OCI-LY7 (cell line): ENCODE measurements at regions not wholly inside any gene's neighbourhood (a gene's known extent, or its start where the extent isn't known, plus 50 kb on each side); places are given as distances from the start of the nearest gene placed in this dataset.

ENCODE experiments used
- BruUV-seq: library from RNA; stranded (reverse); fragments of 400-500 nt; replicated peaks from 2 replicates; lab custom pipeline; 2021; lab: Mats Ljungman, UMichigan
- CTCF ChIA-PET: fragments of 300-600 bp; sonication (Branson Sonifier 250); formaldehyde crosslinking; loops from one replicate; lab custom pipeline; 2022; ENCODE audit warnings: antibody characterized with exemption; ENCODE audit not compliant: unreplicated experiment; lab: Charles Lee
- POLR2A ChIA-PET: fragments of 300-600 bp; sonication (Branson Sonifier 250); formaldehyde crosslinking; loops from one replicate; lab custom pipeline; 2022; ENCODE audit warnings: antibody characterized with exemption; lab: Charles Lee
- DNase-seq: peaks from one replicate; pipeline ENCODE4 v3.0.0-alpha.2; 2015; ENCODE audit warnings: low spot score
- H2AFZ ChIP-seq: fragments of 200-600 bp; sonication (generic), shearing (Covaris generic); 2 replicates; pipeline ENCODE4 v1.6.1; 2014; ENCODE audit warnings: mild to moderate bottlenecking, antibody characterized with exemption, low read length, moderate library complexity
- H3K27ac ChIP-seq: fragments of 200-600 bp; sonication (generic); 2 replicates; pipeline ENCODE4 v1.5.1; 2014; ENCODE audit warnings: mixed run types, low read depth, mild to moderate bottlenecking, moderate library complexity, low read length, inconsistent platforms; ENCODE audit not compliant: poor library complexity, severe bottlenecking
- H3K36me3 ChIP-seq: fragments of 200-600 bp; sonication (generic); 2 replicates; pipeline ENCODE4 v1.6.1; 2014; ENCODE audit warnings: mild to moderate bottlenecking, antibody characterized with exemption, low read length, moderate library complexity, mixed read lengths; ENCODE audit not compliant: insufficient read depth
- H3K4me1 ChIP-seq: fragments of 200-600 bp; sonication (generic); 2 replicates; pipeline ENCODE4 v1.5.1; 2014; ENCODE audit warnings: mild to moderate bottlenecking, low read length; ENCODE audit not compliant: insufficient read depth, poor library complexity, severe bottlenecking
- H3K4me2 ChIP-seq: fragments of 200-600 bp; sonication (generic); 2 replicates; pipeline ENCODE4 v1.6.1; 2014; ENCODE audit warnings: mild to moderate bottlenecking, low read length
- H3K4me3 ChIP-seq: fragments of 200-600 bp; sonication (generic); 2 replicates; pipeline ENCODE4 v1.5.1; 2014; ENCODE audit warnings: mild to moderate bottlenecking, low read depth, low read length; ENCODE audit not compliant: poor library complexity, severe bottlenecking
- H3K79me2 ChIP-seq: fragments of 200-600 bp; sonication (generic); 2 replicates; pipeline ENCODE4 v1.6.1; 2016; ENCODE audit warnings: low read depth, mild to moderate bottlenecking, low read length, moderate library complexity, mixed read lengths; ENCODE audit not compliant: insufficient read depth
- H3K9me2 ChIP-seq: fragments of 200-600 bp; sonication (generic); 2 replicates; pipeline ENCODE4 v1.6.1; 2016; ENCODE audit warnings: mild to moderate bottlenecking, low read length, mixed read lengths; ENCODE audit not compliant: insufficient read depth
- H3K9me3 ChIP-seq: fragments of 200-600 bp; sonication (generic); 2 replicates; pipeline ENCODE4 v1.6.1; 2014; ENCODE audit warnings: mild to moderate bottlenecking, mixed run types, low read length, mixed read lengths
- H4K20me1 ChIP-seq: fragments of 200-600 bp; sonication (generic); 2 replicates; pipeline ENCODE4 v1.6.1; 2014; ENCODE audit warnings: mild to moderate bottlenecking, antibody characterized with exemption, low read length, moderate library complexity, mixed read lengths; ENCODE audit not compliant: insufficient read depth
- EZH2phosphoT487 ChIP-seq: fragments of 200-600 bp; sonication (generic); IDR thresholded peaks from 2 replicates; pipeline ENCODE4 v1.6.1; 2018; ENCODE audit warnings: low read depth, borderline replicate concordance, mild to moderate bottlenecking, mixed run types, antibody characterized with exemption, low read length, moderate library complexity, mixed read lengths
- intact Hi-C: fragments of 100-400 bp; cut with micrococcal nuclease; formaldehyde crosslinking; loops from one replicate; pipeline ENCODE4 v1.10.0; 2022; ENCODE audit not compliant: unreplicated experiment
- TF ChIP-seq, protein P1 (sequence below): fragments of 200-600 bp; sonication (generic); conservative IDR thresholded peaks from 2 replicates; pipeline ENCODE4 v1.5.1; 2014; ENCODE audit warnings: mild to moderate bottlenecking, antibody characterized with exemption, low read length, moderate library complexity, mixed read lengths

DNA sequence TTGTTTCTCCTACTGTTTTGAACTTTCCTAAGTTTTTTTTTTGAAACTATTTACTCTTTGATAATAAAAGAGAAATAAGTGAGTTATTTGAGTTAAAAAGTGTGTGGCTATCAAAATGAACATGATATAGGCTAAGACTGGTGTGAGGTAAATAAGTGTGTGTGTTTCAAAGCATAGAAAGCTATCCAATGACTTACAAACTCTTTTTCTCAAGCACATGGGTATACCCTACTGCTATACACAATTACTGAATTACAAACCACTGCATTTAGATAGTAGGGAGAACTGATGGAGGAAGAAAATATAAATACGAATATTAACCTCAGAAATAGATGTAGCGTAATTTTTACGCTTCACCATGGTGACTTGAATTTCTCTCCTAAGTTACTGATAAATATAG is 305.8 kb upstream of the ANXA10 start:
- TF ChIP-seq, protein P1, sequence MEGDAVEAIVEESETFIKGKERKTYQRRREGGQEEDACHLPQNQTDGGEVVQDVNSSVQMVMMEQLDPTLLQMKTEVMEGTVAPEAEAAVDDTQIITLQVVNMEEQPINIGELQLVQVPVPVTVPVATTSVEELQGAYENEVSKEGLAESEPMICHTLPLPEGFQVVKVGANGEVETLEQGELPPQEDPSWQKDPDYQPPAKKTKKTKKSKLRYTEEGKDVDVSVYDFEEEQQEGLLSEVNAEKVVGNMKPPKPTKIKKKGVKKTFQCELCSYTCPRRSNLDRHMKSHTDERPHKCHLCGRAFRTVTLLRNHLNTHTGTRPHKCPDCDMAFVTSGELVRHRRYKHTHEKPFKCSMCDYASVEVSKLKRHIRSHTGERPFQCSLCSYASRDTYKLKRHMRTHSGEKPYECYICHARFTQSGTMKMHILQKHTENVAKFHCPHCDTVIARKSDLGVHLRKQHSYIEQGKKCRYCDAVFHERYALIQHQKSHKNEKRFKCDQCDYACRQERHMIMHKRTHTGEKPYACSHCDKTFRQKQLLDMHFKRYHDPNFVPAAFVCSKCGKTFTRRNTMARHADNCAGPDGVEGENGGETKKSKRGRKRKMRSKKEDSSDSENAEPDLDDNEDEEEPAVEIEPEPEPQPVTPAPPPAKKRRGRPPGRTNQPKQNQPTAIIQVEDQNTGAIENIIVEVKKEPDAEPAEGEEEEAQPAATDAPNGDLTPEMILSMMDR: no peak
- TF ChIP-seq EZH2phosphoT487: no peak
- Histone ChIP-seq H3K4me1 (no peaks in the 10 kb centered on the region), H4K20me1 (no peaks in the 10 kb centered on the region), H3K4me3 (no peak overlapping the region), H3K4me2 (no peak overlapping the region), H2AFZ (no peak overlapping the region), H3K9me2 (no peaks in the 10 kb centered on the region), H3K27ac (no peak overlapping the region), H3K36me3 (no peaks in the 10 kb centered on the region), H3K9me3 (no peaks in the 10 kb centered on the region), H3K79me2 (no peaks in the 10 kb centered on the region)
- BruUV-seq: no TSS peak
- ChIA-PET POLR2A (interaction anchor here (0.7 kb wide), 1 partner anchor 17 kb away, joined by 3 read pairs; no protein-coding TSS in a partner anchor), CTCF (no interaction called here)
- intact Hi-C loops: no loop called here
- DNase-seq: no peak

DNA sequence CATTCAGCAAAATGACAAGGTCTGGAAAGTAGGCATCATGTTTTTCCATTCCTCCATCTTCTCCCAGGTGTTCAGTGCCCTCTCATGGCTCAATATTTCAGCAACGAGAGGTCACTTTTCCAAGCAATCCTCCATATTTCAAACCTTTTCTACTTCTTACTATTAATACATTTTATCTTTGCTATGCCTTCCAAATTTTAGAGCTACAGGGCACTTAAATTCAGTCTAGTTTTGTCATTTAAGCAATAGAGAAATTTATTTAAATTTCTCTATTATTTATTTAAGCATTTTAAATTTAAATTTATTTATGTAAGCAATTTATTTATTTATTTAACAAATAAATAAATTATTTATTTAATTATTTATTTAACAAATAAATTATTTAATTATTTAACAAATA is 305.1 kb upstream of the ANXA10 start:
- no peak overlapping the region for H3K27ac ChIP-seq
- H3K4me3 ChIP-seq: no peak overlapping the region
- H3K4me1 ChIP-seq: no peaks in the 10 kb centered on the region
- intact Hi-C loops: no loop called here
- no peaks in the 10 kb centered on the region for H3K9me2 ChIP-seq
- H3K36me3 ChIP-seq: no peaks in the 10 kb centered on the region
- ChIA-PET POLR2A (no interaction called here), CTCF (no interaction called here)
- no peaks in the 10 kb centered on the region for H4K20me1 ChIP-seq
- H3K9me3 ChIP-seq: no peaks in the 10 kb centered on the region
- no peak for DNase-seq
- no peak overlapping the region for H3K4me2 ChIP-seq
- H3K79me2 ChIP-seq: no peaks in the 10 kb centered on the region
- BruUV-seq: no TSS peak
- no peak for TF ChIP-seq EZH2phosphoT487
- TF ChIP-seq, protein P1: no peak
- no peak overlapping the region for H2AFZ ChIP-seq

DNA sequence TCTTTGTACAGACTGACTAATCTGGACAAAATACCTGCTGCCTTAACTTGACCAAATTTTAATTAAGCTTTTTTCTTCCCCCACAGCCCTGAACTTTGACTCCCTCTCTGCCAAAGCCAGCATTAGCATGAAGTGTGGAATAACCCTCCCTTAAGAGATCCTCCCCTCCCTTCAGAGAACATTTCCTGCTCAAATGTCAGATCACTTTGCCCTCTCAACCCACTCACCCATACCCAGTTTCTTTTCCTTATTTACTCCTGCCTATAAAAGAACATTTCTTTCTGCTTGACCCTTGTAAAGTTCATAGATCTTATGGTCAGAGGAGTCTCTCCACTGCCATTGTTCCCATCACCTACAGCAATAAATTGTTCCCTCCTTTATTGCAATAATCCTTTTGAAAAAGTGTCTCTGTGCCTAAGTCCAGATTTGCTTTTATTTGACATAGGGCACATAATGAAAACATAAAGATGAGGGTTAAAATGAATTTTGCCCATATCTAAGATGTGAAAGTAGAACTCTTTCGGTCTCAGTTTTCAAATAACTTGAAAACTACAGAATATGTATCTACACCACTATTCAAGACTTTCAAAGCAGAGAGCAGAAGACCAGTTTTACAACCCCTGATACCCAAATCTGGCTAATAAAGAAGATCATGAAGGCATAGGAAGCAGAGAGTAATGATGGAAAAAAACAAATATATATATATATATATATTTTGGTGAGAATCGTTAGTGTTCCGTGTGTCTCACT is 289.7 kb upstream of the ANXA10 start:
- POLR2A ChIA-PET: no interaction called here
- CTCF ChIA-PET: no interaction called here
- intact Hi-C loops: no loop called here

More for the DNA sequence above, 289.7 kb upstream of the ANXA10 start:
- Histone ChIP-seq H3K9me3 (no peaks in the 10 kb centered on the region), H3K27ac (no peak overlapping the region), H3K4me3 (no peak overlapping the region), H4K20me1 (no peaks in the 10 kb centered on the region), H3K4me2 (no peak overlapping the region), H3K79me2 (no peaks in the 10 kb centered on the region), H3K36me3 (no peaks in the 10 kb centered on the region), H3K9me2 (no peaks in the 10 kb centered on the region), H3K4me1 (no peaks in the 10 kb centered on the region), H2AFZ (no peak overlapping the region)
- no peak for DNase-seq
- no TSS peak for BruUV-seq
- TF ChIP-seq EZH2phosphoT487: no peak
- TF ChIP-seq, protein P1: no peak
